Hematopoietic multipotent progenitor cell treated with erythropoietin and hydrocortisone succinate and interleukin-3 and kit ligand, for 6 days (in vitro differentiated cells): ENCODE measurements at regions not wholly inside any gene's neighbourhood (a gene's known extent, or its start where the extent isn't known, plus 50 kb on each side); places are given as distances from the start of the nearest gene placed in this dataset.
"Not testable (repeated sequence)": the region's sequence is repeated elsewhere in the genome, so short reads cannot be mapped to it uniquely, and the experiment has no call there.

Experiments used
- DNase-seq: peaks from one replicate; pipeline ENCODE4 v3.0.0-alpha.2; 2015

GRCh38 chr14:21788687-21789086 is 115.1 kb upstream of the OR4E1 start:
- DNase-seq, result not testable (repeated sequence)

GRCh38 chr14:21787242-21787641 is 113.6 kb upstream of the OR4E1 start:
- DNase-seq, result not testable (repeated sequence)

GRCh38 chr14:21781543-21781942 is 107.9 kb upstream of the OR4E1 start:
- no peak for DNase-seq

GRCh38 chr14:21780429-21781084 is 106.9 kb upstream of the OR4E1 start:
- DNase-seq, result no peak

- DNase-seq, result no peak
Measured at GRCh38 chr14:21771671-21772070, 98.1 kb upstream of the OR4E1 start.

- DNase-seq, result no peak
Measured at GRCh38 chr14:21768875-21769257, 95.2 kb upstream of the OR4E1 start.

- peak; percentile 65 for DNase-seq
Measured at GRCh38 chr14:21768116-21768874, 94.7 kb upstream of the OR4E1 start.

- not testable (repeated sequence) for DNase-seq
Measured at GRCh38 chr14:21760360-21760759, 86.7 kb upstream of the OR4E1 start.

GRCh38 chr14:21749306-21749868 is 75.8 kb upstream of the OR4E1 start:
- DNase-seq, result no peak

- peak; percentile 77 for DNase-seq
Measured at GRCh38 chr14:21748869-21749303, 75.3 kb upstream of the OR4E1 start.

- no peak for DNase-seq
Measured at GRCh38 chr14:21735639-21736307, 62.2 kb upstream of the OR4E1 start.

- no peak for DNase-seq
Measured at GRCh38 chr14:21735200-21735599, 61.6 kb upstream of the OR4E1 start.

GRCh38 chr14:21734457-21735074 is 60.9 kb upstream of the OR4E1 start:
- peak; percentile 87 for DNase-seq

- no peak for DNase-seq
Measured at GRCh38 chr14:21729703-21730233, 56.1 kb upstream of the OR4E1 start.

- no peak for DNase-seq
Measured at GRCh38 chr14:21725250-21725649, 51.6 kb upstream of the OR4E1 start.

- no peak for DNase-seq
Measured at GRCh38 chr14:21724090-21724973, 50.7 kb upstream of the OR4E1 start.

GRCh38 chr14:21723431-21724045 is 49.9 kb upstream of the OR4E1 start:
- DNase-seq, result peak; percentile 69
